HG03457 (cell line): ENCODE measurements at regions not wholly inside any gene's neighbourhood (a gene's known extent, or its start where the extent isn't known, plus 50 kb on each side); places are given as distances from the start of the nearest gene placed in this dataset.
"Not testable (repeated sequence)": the region's sequence is repeated elsewhere in the genome, so short reads cannot be mapped to it uniquely, and the experiment has no call there.

ENCODE experiments used
- ATAC-seq: cut with Tn5 transposase; IDR thresholded peaks from one replicate; pipeline ENCODE4 v1.9.1; 2021; ENCODE audit warnings: moderate number of reproducible peaks; ENCODE audit not compliant: unreplicated experiment

DNA sequence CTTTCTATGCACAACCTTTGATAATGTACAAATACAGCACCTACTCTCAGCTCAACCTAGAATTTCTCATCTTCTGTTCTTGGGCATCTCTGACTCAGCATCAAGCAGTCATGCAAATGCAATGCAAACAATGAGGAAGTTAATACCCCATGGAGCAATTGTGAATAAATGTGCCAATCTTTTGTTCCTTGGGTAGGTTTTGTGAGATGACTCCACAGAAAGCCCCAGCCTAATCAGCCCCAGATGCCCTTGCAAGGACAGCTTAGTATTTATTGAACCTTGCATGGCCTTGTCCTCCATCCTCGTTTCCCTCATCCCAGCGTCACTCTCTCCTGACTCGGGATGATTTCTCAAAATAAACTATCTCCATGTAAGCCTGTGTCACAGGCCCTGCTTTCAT, 494.7 kb upstream of the NECTIN3 start:
- ATAC-seq: no peak

DNA sequence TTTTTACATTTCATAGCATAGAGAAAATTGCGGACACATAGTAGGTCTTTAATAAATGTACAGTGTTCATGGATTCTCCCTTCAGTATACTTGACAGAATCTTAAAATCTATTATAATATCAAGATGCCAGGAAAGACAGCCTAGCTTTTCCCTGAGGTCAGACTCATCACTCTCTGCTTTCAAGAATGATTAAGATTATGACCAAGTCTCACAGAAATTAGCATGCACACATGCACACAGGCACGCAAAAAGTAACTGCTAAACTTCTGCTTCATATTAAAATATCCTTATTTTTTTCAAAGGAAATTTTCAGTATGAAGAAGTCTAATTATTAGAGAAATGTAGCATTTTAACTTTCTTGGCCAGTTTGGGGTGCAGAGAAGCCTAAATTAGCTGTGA, 493.8 kb upstream of the NECTIN3 start:
- ATAC-seq: no peak

DNA sequence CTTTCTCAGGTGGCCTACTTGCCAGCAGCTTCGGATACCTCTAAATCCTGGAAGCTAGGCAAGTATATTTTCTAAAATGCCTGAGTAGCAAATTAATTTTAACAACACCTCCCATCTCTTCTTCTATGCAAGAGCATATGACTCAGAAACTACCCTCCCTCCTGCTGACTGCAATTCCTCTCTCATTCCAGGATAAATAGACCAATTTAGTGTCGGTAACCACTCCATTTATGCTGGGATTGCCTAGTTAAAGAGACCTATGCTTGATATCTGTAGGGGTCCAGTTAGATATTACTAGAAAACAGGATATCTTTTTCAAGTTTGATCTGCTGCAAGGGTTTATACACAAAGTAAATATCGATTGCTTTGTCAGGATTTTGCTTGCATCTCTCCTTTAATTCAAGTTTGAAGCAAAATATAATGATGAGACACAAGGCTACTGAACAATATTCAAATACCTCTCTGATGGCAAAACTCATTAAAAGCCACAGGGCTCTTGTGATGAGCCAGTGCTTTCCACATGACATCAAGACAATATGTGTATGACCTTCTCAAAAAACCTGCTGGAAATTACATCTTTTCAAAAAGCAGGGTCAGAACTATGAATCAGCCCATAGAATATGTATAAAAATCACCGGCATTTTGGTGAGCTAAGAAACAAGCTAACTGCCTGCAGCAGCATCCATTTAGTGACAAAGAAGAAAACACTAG, 491.6 kb upstream of the NECTIN3 start:
- no peak for ATAC-seq

DNA sequence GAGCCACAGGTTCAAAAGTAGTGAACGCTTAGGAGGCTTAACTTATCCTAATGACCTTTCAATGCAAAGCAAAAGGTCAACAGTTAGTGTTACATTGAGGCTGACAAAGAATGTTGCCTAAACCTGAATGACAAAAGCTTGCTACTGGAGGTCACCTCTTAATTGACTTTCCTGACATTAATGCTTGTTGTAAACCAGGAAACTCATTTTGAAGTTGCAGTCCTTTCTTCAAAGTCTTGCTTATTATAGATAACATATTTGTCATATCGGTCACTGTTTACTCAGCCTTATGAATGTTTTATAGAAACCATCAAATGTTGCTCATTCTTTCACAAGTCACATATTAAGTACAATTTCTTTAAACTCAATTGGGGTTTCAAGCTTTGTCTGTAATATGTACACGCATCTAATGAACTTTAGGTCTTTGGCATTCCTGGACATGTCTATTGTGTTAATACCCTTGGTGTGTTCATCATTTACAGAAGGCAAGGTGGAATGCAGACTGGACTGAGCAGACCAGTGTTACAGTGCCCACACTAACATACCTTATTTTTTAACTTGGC, 488.2 kb upstream of the NECTIN3 start:
- no peak for ATAC-seq

DNA sequence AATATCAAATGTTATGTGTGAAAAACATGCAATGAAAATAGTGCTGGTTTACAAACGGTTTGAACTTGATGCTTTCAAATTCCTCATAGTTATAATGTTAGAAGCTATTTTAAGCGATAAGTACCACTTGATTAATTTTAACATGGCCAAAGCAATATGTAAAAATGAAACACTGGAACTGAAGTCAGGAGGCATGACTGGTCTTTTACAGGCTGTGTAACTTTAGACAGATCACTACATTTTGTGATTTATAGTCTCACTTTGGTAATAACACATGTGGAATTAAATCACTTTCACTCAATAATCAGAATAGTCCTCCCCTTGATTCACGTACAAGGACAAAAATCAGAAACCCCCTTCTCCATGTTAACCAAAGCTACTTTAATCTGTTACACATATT, 482.7 kb upstream of the NECTIN3 start:
- ATAC-seq: no peak

DNA sequence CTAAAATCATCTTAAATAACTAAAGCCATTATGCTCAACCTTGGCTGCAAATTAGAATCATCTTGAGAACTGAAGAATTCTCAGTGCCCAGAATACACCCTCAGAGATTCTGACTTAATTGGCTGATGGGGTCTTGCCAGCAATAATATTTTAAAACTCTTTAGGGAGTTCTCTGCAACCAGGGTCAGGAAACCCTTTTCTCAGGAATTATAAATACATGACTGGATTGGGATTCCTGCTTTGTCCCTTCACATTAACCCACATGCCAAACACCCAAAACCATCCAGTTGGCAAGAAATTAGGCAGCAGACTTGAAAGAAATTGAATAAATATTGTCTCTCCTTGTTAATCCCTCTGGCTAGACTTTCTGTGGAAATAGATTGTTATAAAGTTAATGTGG, 482.3 kb upstream of the NECTIN3 start:
- ATAC-seq: no peak

DNA sequence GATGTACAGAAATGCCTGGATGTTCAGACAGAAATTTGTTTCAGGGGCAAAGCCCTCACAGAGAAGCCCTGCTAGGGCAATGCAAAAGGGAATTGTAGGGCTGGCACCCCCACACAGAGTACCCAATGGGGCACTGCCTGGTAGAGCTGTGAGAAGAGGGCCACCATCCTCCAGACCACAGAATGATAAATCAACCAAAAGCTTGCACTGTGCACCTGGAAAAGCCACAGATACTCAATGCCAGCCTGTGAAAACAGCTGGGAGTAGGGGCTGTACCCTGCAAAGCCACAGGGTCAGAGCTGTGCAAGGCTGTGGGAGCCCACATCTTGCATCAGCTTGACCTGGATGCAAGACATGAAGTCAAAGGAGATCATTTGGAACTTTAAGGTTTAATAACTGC, 477.9 kb upstream of the NECTIN3 start:
- no peak for ATAC-seq

DNA sequence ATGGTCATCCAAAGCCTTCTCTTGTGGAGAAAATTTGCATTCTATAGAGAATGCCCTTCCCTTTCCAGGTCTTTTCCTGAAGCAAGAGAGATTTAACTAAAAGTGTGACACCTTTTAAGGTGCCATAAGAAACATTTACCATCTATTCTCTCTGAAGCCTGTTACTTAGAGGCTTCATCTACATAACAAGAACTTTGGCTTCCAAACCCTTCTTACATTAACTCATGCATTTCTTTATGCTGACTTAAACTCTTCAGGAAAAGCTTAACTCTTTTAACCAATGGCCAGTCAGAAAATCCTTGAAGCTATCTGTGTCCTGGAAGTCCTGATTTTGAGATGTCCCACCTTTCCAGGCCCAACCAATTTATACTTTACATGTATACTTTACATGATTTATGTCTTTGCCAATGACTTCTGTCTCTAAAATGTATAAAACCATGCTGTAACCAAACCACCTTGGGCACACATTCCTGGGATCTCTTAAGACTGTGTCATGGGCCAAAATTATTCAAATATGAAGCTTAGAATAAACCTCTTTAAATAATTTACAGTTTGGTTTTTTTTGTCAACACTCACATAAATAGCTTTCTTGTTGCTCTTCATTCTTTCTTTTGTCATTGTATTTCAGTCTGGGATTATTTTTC, 472.6 kb upstream of the NECTIN3 start:
- ATAC-seq: no peak

DNA sequence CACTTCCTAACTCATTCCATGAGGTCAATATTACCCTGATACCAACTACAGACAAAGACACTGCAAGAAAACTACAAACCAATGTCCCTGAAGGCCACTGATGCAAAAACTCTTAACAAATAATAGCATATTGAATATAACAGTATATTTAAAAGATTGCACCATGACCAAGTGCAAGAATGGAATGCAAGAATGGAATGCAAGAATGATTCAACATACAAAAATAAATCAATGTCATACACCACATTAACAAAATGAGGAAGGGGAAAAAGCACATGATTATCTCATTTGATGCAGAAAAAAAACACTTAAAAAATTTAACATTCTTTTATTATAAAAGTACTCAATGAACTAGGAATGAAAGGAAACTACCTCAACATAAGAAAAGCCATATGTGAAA, 463.1 kb upstream of the NECTIN3 start:
- ATAC-seq: no peak

DNA sequence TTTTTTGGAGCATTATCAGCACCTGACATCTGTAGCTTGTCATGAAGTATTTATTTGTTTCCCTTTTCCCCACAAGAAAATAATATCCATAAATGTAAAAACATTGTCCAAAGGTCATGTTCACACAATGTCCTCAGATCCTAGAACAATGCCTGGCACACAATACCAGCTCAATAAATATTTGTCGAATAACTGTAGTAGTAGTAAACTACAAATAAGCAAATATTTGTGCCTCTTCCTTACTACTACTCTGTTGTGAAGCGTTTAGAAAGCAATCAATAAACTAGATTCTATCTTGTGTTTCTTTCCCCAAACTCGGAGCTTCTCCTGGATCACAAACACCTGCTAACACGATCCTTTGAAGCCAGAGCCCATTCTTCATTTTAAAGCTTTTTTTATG, 459.6 kb upstream of the NECTIN3 start:
- ATAC-seq: no peak

DNA sequence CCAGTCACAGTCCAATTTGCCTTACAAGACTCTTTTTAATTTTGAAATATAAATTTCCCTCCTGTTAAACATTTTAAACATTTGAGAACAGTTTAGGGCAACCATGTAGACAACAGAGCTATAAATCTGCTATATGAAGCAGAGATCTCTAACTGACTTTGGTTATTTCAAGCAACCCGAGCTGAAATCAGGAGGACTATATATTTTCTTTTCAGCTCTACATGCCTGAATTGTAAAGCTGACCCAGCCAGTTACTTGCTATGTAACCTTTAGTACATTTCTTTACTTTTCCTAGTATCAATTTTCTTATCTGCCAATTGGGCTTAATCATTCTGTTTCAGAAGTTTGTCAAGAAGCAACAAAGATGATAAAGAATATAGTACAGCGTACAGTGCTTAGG, 457.4 kb upstream of the NECTIN3 start:
- no peak for ATAC-seq

DNA sequence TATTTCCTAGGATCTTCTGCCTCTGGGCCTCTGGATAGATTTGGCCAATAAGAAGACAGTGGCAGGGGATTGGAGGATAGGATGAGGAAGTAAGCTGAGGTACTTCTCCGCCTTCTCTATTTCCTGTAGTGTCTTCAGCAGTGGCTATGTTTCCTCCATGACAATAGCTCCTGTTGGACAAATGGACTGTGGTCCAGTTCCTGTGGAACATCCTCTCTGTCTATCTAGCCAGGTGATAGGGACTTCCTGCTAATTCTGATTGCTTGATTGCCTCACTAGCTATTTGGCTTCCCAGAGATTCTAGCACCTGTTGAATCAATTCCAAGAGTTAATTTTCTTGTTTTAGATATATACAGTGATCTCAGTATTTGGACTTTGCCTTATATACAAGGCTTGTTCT, 456.2 kb upstream of the NECTIN3 start:
- ATAC-seq: no peak

DNA sequence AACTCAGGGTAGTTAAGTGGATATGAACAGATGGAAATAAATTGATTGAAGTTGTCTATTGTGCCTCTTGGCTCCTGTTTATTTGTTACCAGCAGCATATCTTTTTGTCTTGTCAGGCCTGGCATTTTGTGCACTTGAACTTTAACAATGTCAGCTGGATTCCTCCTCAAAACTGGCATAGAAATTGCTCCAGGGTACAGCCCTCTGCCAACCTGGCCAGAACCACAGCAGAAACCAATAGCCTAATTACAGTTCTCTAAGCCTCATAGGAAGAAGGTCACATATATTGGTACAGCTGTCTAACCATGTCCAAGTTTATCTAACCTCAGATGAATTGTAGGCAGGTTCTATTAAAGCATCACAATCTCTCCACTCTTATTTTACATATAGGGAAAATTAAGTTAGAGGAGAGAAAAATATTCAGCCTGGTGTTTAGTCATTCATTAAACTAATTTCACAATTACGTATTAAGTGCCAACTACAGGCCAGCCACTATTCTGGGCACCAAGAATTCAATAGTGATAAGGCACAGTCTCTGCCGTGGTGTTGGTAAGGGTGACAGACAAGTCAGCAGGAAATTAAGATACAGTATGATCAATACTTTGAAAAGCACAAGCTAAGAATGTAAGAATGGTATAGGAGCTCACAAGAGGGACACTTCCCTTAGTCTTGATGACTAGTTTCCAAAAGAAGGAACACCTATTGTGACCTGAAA, 452.9 kb upstream of the NECTIN3 start:
- no peak for ATAC-seq

DNA sequence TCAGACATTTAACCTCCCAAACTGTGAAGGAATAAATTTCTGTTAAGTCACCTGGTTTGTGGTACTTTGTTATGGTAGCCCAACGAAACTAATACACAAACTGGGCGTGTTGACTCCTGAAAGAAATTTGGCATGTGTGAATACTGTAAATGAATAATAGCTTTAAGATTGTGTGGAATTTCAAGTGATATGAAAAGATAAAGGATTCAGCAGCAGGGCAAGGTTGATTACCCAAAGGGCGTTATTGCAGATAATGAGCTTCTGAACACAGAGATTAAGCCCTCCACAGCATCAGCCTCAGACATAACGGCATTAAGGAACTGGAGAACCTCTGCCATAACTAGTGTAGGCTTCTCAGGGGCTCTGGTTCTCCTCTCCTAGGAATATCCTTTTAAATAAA, 451.5 kb upstream of the NECTIN3 start:
- no peak for ATAC-seq

DNA sequence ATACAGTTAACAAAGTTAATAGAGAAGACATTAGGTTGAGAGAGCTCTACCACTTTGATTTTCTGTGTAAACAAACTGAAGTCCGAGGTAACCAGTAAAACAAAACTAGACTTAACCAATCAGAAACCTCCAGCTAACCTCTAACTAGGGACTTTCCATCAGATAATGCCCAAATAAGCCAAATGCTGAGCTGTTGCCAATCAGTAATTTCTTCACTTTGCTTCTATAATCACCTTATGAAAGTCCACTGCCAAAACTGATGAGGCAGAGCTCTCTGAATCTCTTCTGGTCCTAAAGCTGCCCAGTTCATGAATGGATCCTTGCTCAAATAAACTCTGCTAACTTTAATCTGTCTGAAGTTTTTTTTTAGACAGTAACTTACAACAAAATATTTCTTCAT, 448.0 kb upstream of the NECTIN3 start:
- ATAC-seq: no peak

DNA sequence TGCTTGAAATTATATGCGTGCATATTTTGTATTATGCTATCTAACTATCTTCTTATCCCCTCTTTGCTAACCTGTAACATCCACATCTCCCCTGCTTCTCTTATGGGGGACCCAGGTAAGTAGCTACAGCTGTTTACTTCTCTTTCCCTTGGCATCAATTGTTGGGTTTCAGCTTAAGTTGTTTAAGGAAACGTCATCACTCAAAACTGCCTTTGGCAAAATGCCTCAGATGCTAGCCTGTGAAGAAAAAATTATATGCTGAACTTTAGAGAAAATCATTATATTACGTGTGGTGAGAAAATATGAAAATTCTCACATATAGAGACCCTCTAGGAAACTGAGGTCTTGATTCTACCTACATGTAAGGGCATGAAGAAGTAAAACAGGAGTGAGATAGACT, 447.0 kb upstream of the NECTIN3 start:
- no peak for ATAC-seq

DNA sequence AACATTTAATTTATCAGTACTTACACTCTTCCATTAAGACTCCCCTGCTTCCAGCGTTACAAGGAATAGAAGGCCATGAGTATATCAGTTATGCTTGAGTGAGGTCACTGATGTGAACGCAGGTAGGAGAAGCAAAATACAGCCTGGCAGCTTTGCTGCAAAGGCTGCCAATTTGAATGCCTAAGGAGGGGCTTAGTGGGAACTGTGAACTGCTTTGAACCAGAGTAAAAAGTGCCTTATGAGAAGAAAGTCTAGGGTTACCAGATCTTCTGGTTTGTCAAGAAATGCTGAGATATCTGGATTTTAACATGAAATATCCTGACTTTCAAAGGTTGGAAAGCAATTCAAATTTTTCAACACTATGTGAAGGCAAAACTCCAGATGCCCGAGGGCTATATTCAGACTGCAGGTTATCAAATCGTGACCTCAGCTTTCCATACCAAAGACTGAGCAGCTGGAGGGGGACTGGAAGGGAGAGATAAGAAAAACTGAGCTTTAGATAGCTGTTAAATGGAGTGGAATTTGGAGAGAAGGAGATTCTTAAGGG, 446.3 kb upstream of the NECTIN3 start:
- no peak for ATAC-seq

DNA sequence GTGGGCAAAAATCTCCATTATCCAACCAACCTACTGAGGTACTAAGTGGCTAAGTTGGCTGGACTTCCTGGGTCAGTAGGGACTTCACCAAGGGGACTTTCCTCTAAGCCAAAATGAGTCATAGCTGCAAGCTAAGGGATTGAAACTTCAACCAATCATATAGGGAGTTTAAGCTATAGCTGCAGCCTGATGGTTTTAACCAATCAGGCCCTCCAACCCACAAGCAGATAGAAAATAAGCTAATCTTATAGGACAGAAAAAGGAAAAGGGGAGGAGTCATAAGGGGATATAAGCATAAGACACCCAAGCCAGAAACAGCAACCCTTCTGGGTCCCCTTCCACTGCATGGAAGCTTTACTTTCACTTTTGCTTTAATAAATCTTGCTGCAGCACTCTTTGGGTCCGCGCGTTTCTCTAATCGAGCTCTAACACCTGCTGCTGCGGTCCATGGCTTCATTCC, 444.9 kb upstream of the NECTIN3 start:
- not testable (repeated sequence) for ATAC-seq

DNA sequence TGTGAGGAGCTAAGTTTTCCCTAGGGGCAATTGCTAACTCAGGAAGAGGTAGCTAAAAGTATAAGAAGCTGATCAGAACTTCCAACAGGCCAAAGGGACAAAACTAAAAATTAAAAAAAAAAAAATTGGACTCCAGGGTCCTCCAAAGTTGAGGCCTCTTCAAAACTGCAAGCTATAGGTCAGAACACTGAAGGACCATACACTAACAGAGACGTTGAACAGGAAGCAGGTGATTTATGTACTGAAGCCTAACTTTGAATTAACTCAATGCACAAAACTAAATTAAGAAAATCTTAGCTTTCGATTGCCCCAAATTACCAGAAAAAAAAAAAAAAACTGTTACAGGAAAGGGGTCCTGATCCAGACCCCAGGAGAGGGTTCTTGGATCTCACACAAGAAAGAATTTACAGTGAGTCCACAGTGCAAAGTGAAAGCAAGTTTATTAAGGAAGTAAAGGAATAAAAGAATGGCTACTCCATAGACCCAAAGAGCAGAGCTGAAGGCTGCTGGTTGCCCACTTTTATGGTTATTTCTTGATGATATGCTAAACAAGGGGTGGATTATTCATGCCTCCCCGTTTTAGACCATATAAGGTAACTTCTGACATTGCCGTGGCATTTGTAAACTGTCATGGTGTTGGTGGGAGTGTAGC, 442.8 kb upstream of the NECTIN3 start:
- no peak for ATAC-seq

DNA sequence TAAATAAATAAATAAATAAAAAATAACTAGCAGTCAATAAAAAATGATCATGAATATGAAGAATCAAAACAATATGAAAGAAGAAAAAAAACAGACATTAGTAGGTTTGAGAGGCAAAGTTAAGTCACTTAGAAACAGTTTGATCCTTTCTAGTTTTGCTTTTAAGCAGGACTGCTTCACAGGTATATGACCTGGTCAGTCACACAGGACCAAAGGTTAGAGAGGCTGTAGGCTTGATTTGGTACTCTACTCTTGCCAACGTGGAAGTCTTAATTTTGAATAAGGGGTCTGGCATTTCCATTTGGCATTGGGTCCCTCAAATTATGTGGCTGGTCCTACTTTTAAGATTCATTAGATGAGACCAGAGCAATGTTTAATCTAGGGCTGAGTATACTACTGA, 441.7 kb upstream of the NECTIN3 start:
- no peak for ATAC-seq

DNA sequence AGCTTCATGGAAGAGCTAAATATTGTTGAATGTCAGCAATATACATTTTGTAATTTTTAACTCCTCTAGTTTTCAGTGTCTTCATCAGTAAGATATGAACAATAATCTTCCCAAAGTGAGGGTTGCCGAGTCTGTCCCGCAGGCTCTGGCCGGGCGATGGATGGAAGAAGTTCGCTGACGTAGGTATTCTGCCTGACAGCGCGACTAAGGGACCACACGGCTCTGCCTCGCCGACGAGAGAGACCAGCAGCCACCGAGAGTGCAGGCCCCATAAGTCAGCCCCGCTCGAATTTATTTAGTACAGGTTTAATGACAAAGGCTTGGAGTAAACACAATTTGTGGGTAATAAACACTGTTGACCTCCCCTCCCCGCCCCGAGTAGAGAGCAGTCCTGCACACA, 427.4 kb upstream of the NECTIN3 start:
- ATAC-seq: no peak
